ENCODE measurements at regions not wholly inside any gene's neighbourhood (a gene's known extent, or its start where the extent isn't known, plus 50 kb on each side); places are given as distances from the start of the nearest gene placed in this dataset.
"Not testable (repeated sequence)": the region's sequence is repeated elsewhere in the genome, so short reads cannot be mapped to it uniquely, and the experiment has no call there.

- TF ChIP-seq EZH2 (IDR thresholded peaks at IDR 0.05; ENCODE audit: insufficient read depth, poor library complexity, severe bottlenecking); EZH2phosphoT487 (IDR thresholded peaks at IDR 0.05; ENCODE audit: insufficient read depth, low read depth): not testable (repeated sequence)
Measured at GRCh38 chr14:78056890-78057289, 113.3 kb upstream of the NRXN3 start.
